SK-N-SH (cell line): ENCODE measurements at regions not wholly inside any gene's neighbourhood (a gene's known extent, or its start where the extent isn't known, plus 50 kb on each side); places are given as distances from the start of the nearest gene placed in this dataset.

ENCODE experiments used
- CTCF ChIA-PET: fragments of 300-600, 350-600 bp; formaldehyde crosslinking; extraction: SDS; loops from one replicate; lab custom pipeline; 2021; lab: Yijun Ruan, JAX
- POLR2A ChIA-PET: fragments of 350-600 bp; sonication (Branson Sonifier 250); formaldehyde crosslinking; extraction: SDS; loops from one replicate; lab custom pipeline; 2020; ENCODE audit warnings: antibody characterized with exemption, inconsistent platforms; lab: Yijun Ruan, JAX
- DNase-seq: peaks from one replicate; pipeline ENCODE4 v3.0.0; 2012
- H2AFZ ChIP-seq: fragments of 200-600 bp; sonication (generic); 2 replicates; pipeline ENCODE4 v1.8.1; 2016; ENCODE audit warnings: antibody characterized with exemption, mild to moderate bottlenecking, low read depth
- H3F3A ChIP-seq: fragments of 200-600 bp; sonication (generic); replicated peaks from 2 replicates; pipeline ENCODE3; 2016; ENCODE audit warnings: antibody characterized with exemption, mild to moderate bottlenecking; ENCODE audit not compliant: insufficient read depth
- H3K27ac ChIP-seq, 2 experiments: fragments of 200-500 bp in 1 of 2; fragments of 200-600 bp in 1 of 2; sonication (Bioruptor generic) in 1 of 2; sonication (generic), shearing (Covaris generic) in 1 of 2; 2 replicates each; pipeline versions ENCODE4 v1.5.1 to v1.6.1; 2014 to 2016; ENCODE audit warnings: low read depth in 2 of 2, inconsistent platforms in 1 of 2, low read length in 1 of 2, mild to moderate bottlenecking in 1 of 2, mixed read lengths in 1 of 2
- H3K27me3 ChIP-seq: fragments of 200-600 bp; sonication (generic), shearing (Covaris generic); 2 replicates; pipeline ENCODE4 v1.6.1; 2016; ENCODE audit warnings: mixed run types; ENCODE audit not compliant: insufficient read depth
- H3K36me3 ChIP-seq, 2 experiments: fragments of 200-500 bp in 1 of 2; fragments of 200-600 bp in 1 of 2; sonication (Bioruptor generic) in 1 of 2; sonication (generic) in 1 of 2; replicated peaks in 1 of 2; 2 replicates each; pipeline versions ENCODE3 to v1.5.1; 2014 to 2016; ENCODE audit warnings: low read length in 1 of 2, mild to moderate bottlenecking in 1 of 2; ENCODE audit not compliant: insufficient read depth in 2 of 2, control insufficient read depth in 1 of 2
- H3K4me1 ChIP-seq, 2 experiments: fragments of 200-500 bp in 1 of 2; fragments of 200-600 bp in 1 of 2; sonication (Bioruptor generic) in 1 of 2; sonication (generic), shearing (Covaris generic) in 1 of 2; 2 replicates each; pipeline versions ENCODE4 v1.5.1 to v1.6.1; 2014 to 2016; ENCODE audit warnings: low read depth in 1 of 2, low read length in 1 of 2, mixed run types in 1 of 2; ENCODE audit not compliant: insufficient read depth in 2 of 2, control insufficient read depth in 1 of 2
- H3K4me2 ChIP-seq: fragments of 200-600 bp; sonication (generic), shearing (Covaris generic); 2 replicates; pipeline ENCODE4 v1.6.1; 2017; ENCODE audit warnings: mixed run types
- H3K4me3 ChIP-seq, 2 experiments: fragments of 200-500 bp in 1 of 2; fragments of 200-600 bp in 1 of 2; sonication (Bioruptor generic) in 1 of 2; sonication (generic), shearing (Covaris generic) in 1 of 2; 2 replicates each; pipeline versions ENCODE4 v1.5.1 to v1.8.1; 2014 to 2016; ENCODE audit warnings: low read depth in 2 of 2, inconsistent platforms in 1 of 2, low read length in 1 of 2, mild to moderate bottlenecking in 1 of 2, mixed read lengths in 1 of 2, moderate library complexity in 1 of 2
- H3K79me2 ChIP-seq: fragments of 200-600 bp; sonication (generic); 2 replicates; pipeline ENCODE4 v1.8.1; 2017; ENCODE audit warnings: mild to moderate bottlenecking; ENCODE audit not compliant: insufficient read depth
- H3K9ac ChIP-seq: fragments of 200-600 bp; sonication (generic); 2 replicates; pipeline ENCODE4 v1.6.1; 2017; ENCODE audit warnings: mixed run types
- H3K9me2 ChIP-seq: fragments of 200-600 bp; sonication (generic); 2 replicates; pipeline ENCODE4 v1.6.1; 2017; ENCODE audit warnings: mixed run types
- H3K9me3 ChIP-seq: fragments of 200-600 bp; sonication (generic); 2 replicates; pipeline ENCODE4 v1.6.1; 2017; ENCODE audit warnings: mixed run types, mild to moderate bottlenecking, moderate library complexity
- H4K20me1 ChIP-seq: fragments of 200-600 bp; sonication (generic); 2 replicates; pipeline ENCODE4 v1.6.1; 2017; ENCODE audit warnings: mild to moderate bottlenecking, mixed run types; ENCODE audit not compliant: insufficient read depth
- CHD2 ChIP-seq: fragments of 150-350 bp; IDR thresholded peaks from 2 replicates; pipeline ENCODE4 v1.6.1; 2018; ENCODE audit warnings: low read length; ENCODE audit not compliant: partially characterized antibody
- ELF1 ChIP-seq: IDR thresholded peaks from 2 replicates; pipeline ENCODE4 v1.4.0; 2012
- EP300 ChIP-seq, 2 experiments: IDR thresholded peaks; 2 replicates each; pipeline versions ENCODE4 v1.4.0 to v1.6.1; 2012; ENCODE audit warnings: borderline replicate concordance in 1 of 2, low read depth in 1 of 2, low read length in 1 of 2
- EZH2phosphoT487 ChIP-seq: fragments of 200-600 bp; sonication (generic); IDR thresholded peaks from 2 replicates; pipeline ENCODE4 v1.6.1; 2017; ENCODE audit warnings: low read depth, mixed run types, mild to moderate bottlenecking, antibody characterized with exemption, moderate library complexity, borderline replicate concordance
- FOSL2 ChIP-seq: IDR thresholded peaks from 2 replicates; pipeline ENCODE4 v1.4.0; 2012; ENCODE audit warnings: low read depth, mild to moderate bottlenecking, moderate library complexity, borderline replicate concordance
- FOXJ3 ChIP-seq: sonication (generic); formaldehyde crosslinking; IDR thresholded peaks from 2 replicates; pipeline ENCODE4 v1.5.1; 2020; ENCODE audit warnings: mild to moderate bottlenecking, missing genetic modification reagents
- FOXM1 ChIP-seq: IDR thresholded peaks from 2 replicates; pipeline ENCODE4 v1.4.0; 2012; ENCODE audit warnings: low read depth, mild to moderate bottlenecking
- GABPA ChIP-seq: IDR thresholded peaks from 2 replicates; pipeline ENCODE4 v1.4.0; 2012; ENCODE audit warnings: low read depth, mild to moderate bottlenecking
- GATA2 ChIP-seq: sonication (generic); formaldehyde crosslinking; IDR thresholded peaks from 2 replicates; pipeline ENCODE4 v1.5.0; 2020; ENCODE audit warnings: mild to moderate bottlenecking, missing genetic modification reagents
- JUND ChIP-seq: IDR thresholded peaks from 2 replicates; pipeline ENCODE4 v1.4.0; 2012
- NFIC ChIP-seq: IDR thresholded peaks from 2 replicates; pipeline ENCODE4 v1.4.0; 2012; ENCODE audit warnings: borderline replicate concordance
- POLR2AphosphoS5 ChIP-seq: IDR thresholded peaks from 2 replicates; pipeline ENCODE4 v1.6.1; 2012; ENCODE audit warnings: low read depth, low read length
- RAD21 ChIP-seq: IDR thresholded peaks from 2 replicates; pipeline ENCODE4 v1.6.1; 2012; ENCODE audit warnings: mild to moderate bottlenecking, low read length
- RFX5 ChIP-seq: IDR thresholded peaks from 2 replicates; pipeline ENCODE4 v1.6.1; 2012; ENCODE audit warnings: mild to moderate bottlenecking, improper control_type of control experiment, low read length
- RXRA ChIP-seq: IDR thresholded peaks from 2 replicates; pipeline ENCODE4 v1.4.0; 2012; ENCODE audit warnings: low read depth, mild to moderate bottlenecking, borderline replicate concordance
- TAF1 ChIP-seq: IDR thresholded peaks from 2 replicates; pipeline ENCODE4 v1.6.1; 2012; ENCODE audit warnings: low read depth, mild to moderate bottlenecking, low read length, moderate library complexity, borderline replicate concordance
- TEAD4 ChIP-seq: IDR thresholded peaks from 2 replicates; pipeline ENCODE4 v1.4.0; 2012; ENCODE audit warnings: mild to moderate bottlenecking, borderline replicate concordance; ENCODE audit not compliant: insufficient read depth
- YY1 ChIP-seq: IDR thresholded peaks from 2 replicates; pipeline ENCODE4 v1.4.0; 2012; ENCODE audit warnings: low read depth, mild to moderate bottlenecking
- WGBS: methylation state at CpG from one replicate; pipeline ENCODE4 v1.1.6; 2017; ENCODE audit warnings: low lambda C conversion rate; 5-methylcytosine and 5-hydroxymethylcytosine counted together
- TF ChIP-seq, protein P1 (sequence below): fragments of 150-350 bp; IDR thresholded peaks from 2 replicates; pipeline ENCODE4 v1.6.1; 2017; ENCODE audit warnings: antibody characterized with exemption, low read length, low read depth, borderline replicate concordance
- TF ChIP-seq, protein P2 (sequence below): IDR thresholded peaks from 2 replicates; pipeline ENCODE4 v1.4.0; 2012; ENCODE audit warnings: low read depth, borderline replicate concordance
- TF ChIP-seq, protein P3 (sequence below): fragments of 150-350 bp; IDR thresholded peaks from 2 replicates; pipeline ENCODE4 v1.6.1; 2016; ENCODE audit warnings: mild to moderate bottlenecking, low read depth, low read length

- no peaks in the 10 kb centered on the region for H3K79me2 ChIP-seq
Measured at GRCh38 chrX:134163836-134164235, 73.1 kb upstream of the CCDC160 start.

GRCh38 chrX:134167591-134168203, 69.3 kb upstream of the CCDC160 start:
- H3K27me3 ChIP-seq: peaks cover 36% of the 10 kb centered on the region
- H3K9me2 ChIP-seq: no peaks in the 10 kb centered on the region
- H3F3A ChIP-seq: no peaks in the 10 kb centered on the region
- TF ChIP-seq YY1: no peak
- TF ChIP-seq TEAD4: no peak
- no peak for TF ChIP-seq RFX5
- no peaks in the 10 kb centered on the region for H3K9me3 ChIP-seq
- ChIA-PET POLR2A (no interaction called here), CTCF (interaction anchor here (1.2 kb wide), 1 partner anchor 23 kb away, joined by 5 read pairs; no protein-coding TSS in a partner anchor)
- no peak overlapping the region for H2AFZ ChIP-seq
- no peaks in the 10 kb centered on the region for H3K36me3 ChIP-seq
- H3K9ac ChIP-seq: no peak overlapping the region
- H3K4me1 ChIP-seq: no peaks in the 10 kb centered on the region; a peak in 1 of 4 replicates
- no peak overlapping the region for H3K4me3 ChIP-seq
- DNase-seq: no peak
- 27% methylated on average over 6 of the region's 6 CpGs for WGBS
- H3K79me2 ChIP-seq: no peaks in the 10 kb centered on the region
- H4K20me1 ChIP-seq: no peaks in the 10 kb centered on the region
- no peak overlapping the region for H3K27ac ChIP-seq
- H3K4me2 ChIP-seq: no peak overlapping the region

More at GRCh38 chrX:134163836-134164235, 73.1 kb upstream of the CCDC160 start:
- Histone ChIP-seq H4K20me1 (no peaks in the 10 kb centered on the region), H3K9ac (no peak overlapping the region), H3K9me3 (no peaks in the 10 kb centered on the region), H3K27me3 (peaks cover 29% of the 10 kb centered on the region), H3K36me3 (no peaks in the 10 kb centered on the region), H3K9me2 (no peaks in the 10 kb centered on the region), H3K4me1 (no peaks in the 10 kb centered on the region; a peak in 1 of 4 replicates), H3K4me2 (no peak overlapping the region), H3K27ac (no peak overlapping the region), H2AFZ (no peak overlapping the region), H3K4me3 (no peak overlapping the region), H3F3A (no peaks in the 10 kb centered on the region)
- ChIA-PET CTCF (no interaction called here), POLR2A (no interaction called here)
- no peak for DNase-seq
- TF ChIP-seq TAF1 (no peak), JUND (no peak), EZH2phosphoT487 (no peak), RAD21 (no peak), YY1 (no peak), ELF1 (no peak), TEAD4 (no peak), NFIC (no peak), EP300 (IDR thresholded peaks at IDR 0.05; ENCODE audit: borderline replicate concordance in 1 of 2, low read depth in 1 of 2, low read length in 1 of 2) (no peak), FOXM1 (no peak), RXRA (no peak), FOSL2 (no peak), FOXJ3 (CRISPR knock-in tag) (no peak), CHD2 (no peak), GABPA (no peak), GATA2 (no peak), POLR2AphosphoS5 (no peak)
- TF ChIP-seq, protein P1, sequence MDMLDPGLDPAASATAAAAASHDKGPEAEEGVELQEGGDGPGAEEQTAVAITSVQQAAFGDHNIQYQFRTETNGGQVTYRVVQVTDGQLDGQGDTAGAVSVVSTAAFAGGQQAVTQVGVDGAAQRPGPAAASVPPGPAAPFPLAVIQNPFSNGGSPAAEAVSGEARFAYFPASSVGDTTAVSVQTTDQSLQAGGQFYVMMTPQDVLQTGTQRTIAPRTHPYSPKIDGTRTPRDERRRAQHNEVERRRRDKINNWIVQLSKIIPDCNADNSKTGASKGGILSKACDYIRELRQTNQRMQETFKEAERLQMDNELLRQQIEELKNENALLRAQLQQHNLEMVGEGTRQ: no peak
- TF ChIP-seq, protein P2, sequence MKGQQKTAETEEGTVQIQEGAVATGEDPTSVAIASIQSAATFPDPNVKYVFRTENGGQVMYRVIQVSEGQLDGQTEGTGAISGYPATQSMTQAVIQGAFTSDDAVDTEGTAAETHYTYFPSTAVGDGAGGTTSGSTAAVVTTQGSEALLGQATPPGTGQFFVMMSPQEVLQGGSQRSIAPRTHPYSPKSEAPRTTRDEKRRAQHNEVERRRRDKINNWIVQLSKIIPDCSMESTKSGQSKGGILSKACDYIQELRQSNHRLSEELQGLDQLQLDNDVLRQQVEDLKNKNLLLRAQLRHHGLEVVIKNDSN: no peak
- TF ChIP-seq, protein P3, sequence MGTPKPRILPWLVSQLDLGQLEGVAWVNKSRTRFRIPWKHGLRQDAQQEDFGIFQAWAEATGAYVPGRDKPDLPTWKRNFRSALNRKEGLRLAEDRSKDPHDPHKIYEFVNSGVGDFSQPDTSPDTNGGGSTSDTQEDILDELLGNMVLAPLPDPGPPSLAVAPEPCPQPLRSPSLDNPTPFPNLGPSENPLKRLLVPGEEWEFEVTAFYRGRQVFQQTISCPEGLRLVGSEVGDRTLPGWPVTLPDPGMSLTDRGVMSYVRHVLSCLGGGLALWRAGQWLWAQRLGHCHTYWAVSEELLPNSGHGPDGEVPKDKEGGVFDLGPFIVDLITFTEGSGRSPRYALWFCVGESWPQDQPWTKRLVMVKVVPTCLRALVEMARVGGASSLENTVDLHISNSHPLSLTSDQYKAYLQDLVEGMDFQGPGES: no peak
- 15% methylated on average over 1 of the region's 1 CpG for WGBS
